ENCODE measurements at regions not wholly inside any gene's neighbourhood (a gene's known extent, or its start where the extent isn't known, plus 50 kb on each side); places are given as distances from the start of the nearest gene placed in this dataset.

GRCh38 chr2:156652691-156653090 lies 216.5 kb downstream of the GPD2 start:
- no peak for TF ChIP-seq CREB5 (CRISPR knock-in tag; IDR thresholded peaks at IDR 0.05; ENCODE audit: low read depth)
- TF ChIP-seq TOX (CRISPR knock-in tag; IDR thresholded peaks at IDR 0.05; ENCODE audit: borderline replicate concordance), result no peak
- no peak for TF ChIP-seq SNAI2 (CRISPR knock-in tag; IDR thresholded peaks at IDR 0.05)
- no peak for TF ChIP-seq ZNF70 (CRISPR knock-in tag; IDR thresholded peaks at IDR 0.05)
- no peak for TF ChIP-seq BACH2 (CRISPR knock-in tag; IDR thresholded peaks at IDR 0.05; ENCODE audit: borderline replicate concordance)
- TF ChIP-seq PPARA (CRISPR knock-in tag; IDR thresholded peaks at IDR 0.05; ENCODE audit: borderline replicate concordance), result no peak
- no peak for TF ChIP-seq ZNF565 (CRISPR knock-in tag; conservative IDR thresholded peaks at IDR 0.05; ENCODE audit: low read depth)
- no peak for TF ChIP-seq POU6F1 (CRISPR knock-in tag; IDR thresholded peaks at IDR 0.05; ENCODE audit: borderline replicate concordance, low read depth)
- TF ChIP-seq CSRNP3 (CRISPR knock-in tag; IDR thresholded peaks at IDR 0.05), result no peak
- TF ChIP-seq ARNTL (CRISPR knock-in tag; IDR thresholded peaks at IDR 0.05; ENCODE audit: borderline replicate concordance, low read depth), result no peak
- TF ChIP-seq ISL1 (CRISPR knock-in tag; IDR thresholded peaks at IDR 0.05), result no peak
- no peak for TF ChIP-seq ZFP30 (CRISPR knock-in tag; IDR thresholded peaks at IDR 0.05)
- TF ChIP-seq PATZ1 (CRISPR knock-in tag; IDR thresholded peaks at IDR 0.05; ENCODE audit: borderline replicate concordance), result no peak
- no peak for TF ChIP-seq CSDC2 (CRISPR knock-in tag; IDR thresholded peaks at IDR 0.05)
- TF ChIP-seq ZFP3 (CRISPR knock-in tag; IDR thresholded peaks at IDR 0.05), result no peak
- TF ChIP-seq TSHZ2 (CRISPR knock-in tag; IDR thresholded peaks at IDR 0.05), result no peak
- no peak for TF ChIP-seq ESRRG (CRISPR knock-in tag; IDR thresholded peaks at IDR 0.05)
- TF ChIP-seq ZC3H10 (CRISPR knock-in tag; IDR thresholded peaks at IDR 0.05), result no peak
- no peak for TF ChIP-seq TCF4 (CRISPR knock-in tag; IDR thresholded peaks at IDR 0.05; ENCODE audit: borderline replicate concordance)
- no peak for ATAC-seq

GRCh38 chr2:156653675-156654074 lies 217.5 kb downstream of the GPD2 start:
- no peak for ATAC-seq
- TF ChIP-seq TSHZ2 (CRISPR knock-in tag; IDR thresholded peaks at IDR 0.05), result no peak
- no peak for TF ChIP-seq OSR1 (CRISPR knock-in tag; IDR thresholded peaks at IDR 0.05)
- TF ChIP-seq CREB5 (CRISPR knock-in tag; IDR thresholded peaks at IDR 0.05; ENCODE audit: low read depth), result no peak
- no peak for TF ChIP-seq TOX (CRISPR knock-in tag; IDR thresholded peaks at IDR 0.05; ENCODE audit: borderline replicate concordance)
- TF ChIP-seq ZNF565 (CRISPR knock-in tag; conservative IDR thresholded peaks at IDR 0.05; ENCODE audit: low read depth), result no peak
- no peak for TF ChIP-seq SNAI2 (CRISPR knock-in tag; IDR thresholded peaks at IDR 0.05)
- no peak for TF ChIP-seq PATZ1 (CRISPR knock-in tag; IDR thresholded peaks at IDR 0.05; ENCODE audit: borderline replicate concordance)
- no peak for TF ChIP-seq ARNTL (CRISPR knock-in tag; IDR thresholded peaks at IDR 0.05; ENCODE audit: borderline replicate concordance, low read depth)
- no peak for TF ChIP-seq TCF4 (CRISPR knock-in tag; IDR thresholded peaks at IDR 0.05; ENCODE audit: borderline replicate concordance)
- no peak for TF ChIP-seq GLIS3 (CRISPR knock-in tag; IDR thresholded peaks at IDR 0.05)
